ENCODE measurements at regions not wholly inside any gene's neighbourhood (a gene's known extent, or its start where the extent isn't known, plus 50 kb on each side); places are given as distances from the start of the nearest gene placed in this dataset.

DNA sequence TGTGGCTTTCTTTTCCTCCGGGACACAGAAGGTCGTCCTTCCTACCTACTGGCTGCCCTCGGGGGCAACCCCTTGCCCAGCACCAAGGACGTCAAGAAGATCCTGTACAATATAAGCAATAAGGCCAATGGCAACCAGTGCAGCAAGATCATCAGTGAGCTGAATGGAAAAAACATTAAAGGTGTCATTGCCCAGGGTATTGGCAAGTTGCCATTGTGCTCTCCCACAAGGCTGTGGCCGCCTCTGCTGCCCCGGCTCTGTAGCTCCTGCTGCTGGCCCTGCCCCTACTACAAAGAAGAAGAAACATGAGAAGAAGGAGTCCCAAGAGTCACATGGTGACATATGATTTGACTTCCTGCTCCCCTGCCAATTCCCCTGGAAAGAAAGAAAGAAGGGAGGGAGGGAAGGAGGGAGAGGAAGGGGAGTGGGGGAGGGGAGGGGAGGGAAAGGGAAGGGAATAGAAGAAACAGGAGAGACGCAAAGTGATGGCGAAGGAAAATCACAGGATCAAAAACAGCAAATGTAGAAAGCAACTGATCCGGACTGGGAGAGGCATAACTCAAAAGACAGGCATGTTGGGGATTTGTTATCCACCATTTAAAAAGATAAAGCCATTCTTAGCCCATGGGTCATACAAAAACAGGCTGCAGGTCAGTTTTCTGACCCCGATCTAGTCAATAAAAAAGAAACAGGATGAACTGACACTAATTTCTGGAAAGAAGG, 61.3 kb upstream of the RESF1 start (continued):
- TF ChIP-seq, protein P1, sequence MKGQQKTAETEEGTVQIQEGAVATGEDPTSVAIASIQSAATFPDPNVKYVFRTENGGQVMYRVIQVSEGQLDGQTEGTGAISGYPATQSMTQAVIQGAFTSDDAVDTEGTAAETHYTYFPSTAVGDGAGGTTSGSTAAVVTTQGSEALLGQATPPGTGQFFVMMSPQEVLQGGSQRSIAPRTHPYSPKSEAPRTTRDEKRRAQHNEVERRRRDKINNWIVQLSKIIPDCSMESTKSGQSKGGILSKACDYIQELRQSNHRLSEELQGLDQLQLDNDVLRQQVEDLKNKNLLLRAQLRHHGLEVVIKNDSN (CRISPR knock-in tag; IDR thresholded peaks at IDR 0.05): 0 out of 2 replicates have a peak, but pooled peaks have one; percentile 23
- TF ChIP-seq RAD21 (CRISPR knock-in tag; conservative IDR thresholded peaks at IDR 0.05 in 1 of 2, IDR thresholded peaks at IDR 0.05 in 1 of 2): peak in 1 of 2 experiments; percentile 48; a peak in 2 of 4 replicates
- no peak for TF ChIP-seq TAL1 (IDR thresholded peaks at IDR 0.05)
- TF ChIP-seq, protein P2, sequence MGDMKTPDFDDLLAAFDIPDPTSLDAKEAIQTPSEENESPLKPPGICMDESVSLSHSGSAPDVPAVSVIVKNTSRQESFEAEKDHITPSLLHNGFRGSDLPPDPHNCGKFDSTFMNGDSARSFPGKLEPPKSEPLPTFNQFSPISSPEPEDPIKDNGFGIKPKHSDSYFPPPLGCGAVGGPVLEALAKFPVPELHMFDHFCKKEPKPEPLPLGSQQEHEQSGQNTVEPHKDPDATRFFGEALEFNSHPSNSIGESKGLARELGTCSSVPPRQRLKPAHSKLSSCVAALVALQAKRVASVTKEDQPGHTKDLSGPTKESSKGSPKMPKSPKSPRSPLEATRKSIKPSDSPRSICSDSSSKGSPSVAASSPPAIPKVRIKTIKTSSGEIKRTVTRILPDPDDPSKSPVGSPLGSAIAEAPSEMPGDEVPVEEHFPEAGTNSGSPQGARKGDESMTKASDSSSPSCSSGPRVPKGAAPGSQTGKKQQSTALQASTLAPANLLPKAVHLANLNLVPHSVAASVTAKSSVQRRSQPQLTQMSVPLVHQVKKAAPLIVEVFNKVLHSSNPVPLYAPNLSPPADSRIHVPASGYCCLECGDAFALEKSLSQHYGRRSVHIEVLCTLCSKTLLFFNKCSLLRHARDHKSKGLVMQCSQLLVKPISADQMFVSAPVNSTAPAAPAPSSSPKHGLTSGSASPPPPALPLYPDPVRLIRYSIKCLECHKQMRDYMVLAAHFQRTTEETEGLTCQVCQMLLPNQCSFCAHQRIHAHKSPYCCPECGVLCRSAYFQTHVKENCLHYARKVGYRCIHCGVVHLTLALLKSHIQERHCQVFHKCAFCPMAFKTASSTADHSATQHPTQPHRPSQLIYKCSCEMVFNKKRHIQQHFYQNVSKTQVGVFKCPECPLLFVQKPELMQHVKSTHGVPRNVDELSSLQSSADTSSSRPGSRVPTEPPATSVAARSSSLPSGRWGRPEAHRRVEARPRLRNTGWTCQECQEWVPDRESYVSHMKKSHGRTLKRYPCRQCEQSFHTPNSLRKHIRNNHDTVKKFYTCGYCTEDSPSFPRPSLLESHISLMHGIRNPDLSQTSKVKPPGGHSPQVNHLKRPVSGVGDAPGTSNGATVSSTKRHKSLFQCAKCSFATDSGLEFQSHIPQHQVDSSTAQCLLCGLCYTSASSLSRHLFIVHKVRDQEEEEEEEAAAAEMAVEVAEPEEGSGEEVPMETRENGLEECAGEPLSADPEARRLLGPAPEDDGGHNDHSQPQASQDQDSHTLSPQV (IDR thresholded peaks at IDR 0.05): peak; percentile 59
- TF ChIP-seq, protein P3, sequence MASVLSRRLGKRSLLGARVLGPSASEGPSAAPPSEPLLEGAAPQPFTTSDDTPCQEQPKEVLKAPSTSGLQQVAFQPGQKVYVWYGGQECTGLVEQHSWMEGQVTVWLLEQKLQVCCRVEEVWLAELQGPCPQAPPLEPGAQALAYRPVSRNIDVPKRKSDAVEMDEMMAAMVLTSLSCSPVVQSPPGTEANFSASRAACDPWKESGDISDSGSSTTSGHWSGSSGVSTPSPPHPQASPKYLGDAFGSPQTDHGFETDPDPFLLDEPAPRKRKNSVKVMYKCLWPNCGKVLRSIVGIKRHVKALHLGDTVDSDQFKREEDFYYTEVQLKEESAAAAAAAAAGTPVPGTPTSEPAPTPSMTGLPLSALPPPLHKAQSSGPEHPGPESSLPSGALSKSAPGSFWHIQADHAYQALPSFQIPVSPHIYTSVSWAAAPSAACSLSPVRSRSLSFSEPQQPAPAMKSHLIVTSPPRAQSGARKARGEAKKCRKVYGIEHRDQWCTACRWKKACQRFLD (CRISPR knock-in tag; IDR thresholded peaks at IDR 0.05): 0 out of 2 replicates have a peak, but pooled peaks have one; percentile 43
- peak; percentile 40; the same call in 1 of the 2 replicates for TF ChIP-seq L3MBTL2 (IDR thresholded peaks at IDR 0.05)
- no peak for TF ChIP-seq TRIM28 (IDR thresholded peaks at IDR 0.05)
- peak; percentile 20; the same call in 1 of the 2 replicates for TF ChIP-seq NFIX (CRISPR knock-in tag; IDR thresholded peaks at IDR 0.05; ENCODE audit: low read depth)
- 0 out of 4 replicates have a peak, but pooled peaks of 1 of the 2 experiments have one; percentile 12 for TF ChIP-seq FOXK2 (conservative IDR thresholded peaks at IDR 0.05 in 1 of 2, IDR thresholded peaks at IDR 0.05 in 1 of 2; ENCODE audit: low read depth in 2 of 2)

Data from K562 (cell line).